OCI-LY3 (cell line): ENCODE measurements at regions not wholly inside any gene's neighbourhood (a gene's known extent, or its start where the extent isn't known, plus 50 kb on each side); places are given as distances from the start of the nearest gene placed in this dataset.
"Not testable (repeated sequence)": the region's sequence is repeated elsewhere in the genome, so short reads cannot be mapped to it uniquely, and the experiment has no call there.

Experiments used
- CTCF ChIP-seq: fragments of 200-600, 300-600 bp; sonication (generic); IDR thresholded peaks from 2 replicates; pipeline ENCODE4 v1.5.1; 2014; ENCODE audit warnings: antibody characterized with exemption, low read length, low read depth
- EZH2phosphoT487 ChIP-seq: fragments of 200-600 bp; shearing (Covaris generic); IDR thresholded peaks from 2 replicates; pipeline ENCODE4 v1.6.1; 2018; ENCODE audit warnings: antibody characterized with exemption, mixed run types, low read depth

- not testable (repeated sequence) for TF ChIP-seq CTCF, EZH2phosphoT487
Measured at GRCh38 chr5:96497027-96497426, 64.0 kb upstream of the PCSK1 start.
